Activated T-helper 17 cell treated with anti-CD3 and anti-CD28 coated beads, Interleukin-2, amount 50 U/mL, for 72 hours (primary cell): ENCODE measurements at regions not wholly inside any gene's neighbourhood (a gene's known extent, or its start where the extent isn't known, plus 50 kb on each side); places are given as distances from the start of the nearest gene placed in this dataset.
A peak's percentile ranks its signal among the peaks of the same experiment; 100 is the strongest.

Experiments
- ATAC-seq: fragments of 150-1000 bp; cut with Tn5 transposase; replicated peaks from 2 replicates; pipeline ENCODE4 v1.10.0; 2021; ENCODE audit warnings: mild to moderate bottlenecking, moderate library complexity
- H3K27ac Mint-ChIP-seq: one replicate; pipeline ENCODE4 v1.8.0; 2022; ENCODE audit warnings: mixed read lengths
- H3K27me3 Mint-ChIP-seq: one replicate; pipeline ENCODE4 v1.8.0; 2022; ENCODE audit warnings: mixed read lengths
- H3K36me3 Mint-ChIP-seq: one replicate; pipeline ENCODE4 v1.8.0; 2022; ENCODE audit warnings: low read depth, mild to moderate bottlenecking, mixed read lengths
- H3K4me1 Mint-ChIP-seq: one replicate; pipeline ENCODE4 v1.8.0; 2022; ENCODE audit warnings: mixed read lengths
- H3K4me3 Mint-ChIP-seq: one replicate; pipeline ENCODE4 v1.8.0; 2022; ENCODE audit warnings: mild to moderate bottlenecking, mixed read lengths
- H3K9me3 Mint-ChIP-seq: one replicate; pipeline ENCODE4 v1.8.0; 2022; ENCODE audit warnings: mixed read lengths

- H3K9me3 Mint-ChIP-seq = no peaks in the 10 kb centered on the region
- H3K4me3 Mint-ChIP-seq = no peak overlapping the region
- no peak overlapping the region for H3K27ac Mint-ChIP-seq
- H3K4me1 Mint-ChIP-seq = no peaks in the 10 kb centered on the region
- no peaks in the 10 kb centered on the region for H3K36me3 Mint-ChIP-seq
- no peak for ATAC-seq
- no peaks in the 10 kb centered on the region for H3K27me3 Mint-ChIP-seq
Observed at GRCh38 chr13:44117351-44117750, 237.6 kb downstream of the LACC1 start.

GRCh38 chr13:44117816-44118215 is 238.1 kb downstream of the LACC1 start:
- no peak for ATAC-seq
- Mint-ChIP-seq H3K9me3 (no peaks in the 10 kb centered on the region), H3K27ac (no peak overlapping the region), H3K36me3 (no peaks in the 10 kb centered on the region), H3K4me3 (no peak overlapping the region), H3K27me3 (no peaks in the 10 kb centered on the region), H3K4me1 (no peaks in the 10 kb centered on the region)

- H3K27me3 Mint-ChIP-seq = peaks cover 5% of the 10 kb centered on the region
- H3K4me1 Mint-ChIP-seq = no peaks in the 10 kb centered on the region
- peaks cover 8% of the 10 kb centered on the region for H3K9me3 Mint-ChIP-seq
- no peak overlapping the region for H3K4me3 Mint-ChIP-seq
- no peak for ATAC-seq
- H3K36me3 Mint-ChIP-seq = no peaks in the 10 kb centered on the region
- no peak overlapping the region for H3K27ac Mint-ChIP-seq
Observed at GRCh38 chr13:44118881-44119280, 239.2 kb downstream of the LACC1 start.

GRCh38 chr13:44120043-44120442 is 240.3 kb downstream of the LACC1 start:
- Mint-ChIP-seq H3K9me3 (peaks cover 8% of the 10 kb centered on the region), H3K4me3 (no peak overlapping the region), H3K27me3 (peaks cover 5% of the 10 kb centered on the region)

GRCh38 chr13:44120849-44121755 is 241.4 kb downstream of the LACC1 start:
- H3K27me3 Mint-ChIP-seq = peaks cover 5% of the 10 kb centered on the region
- peaks cover 8% of the 10 kb centered on the region for H3K9me3 Mint-ChIP-seq
- no peaks in the 10 kb centered on the region for H3K4me1 Mint-ChIP-seq
- no peaks in the 10 kb centered on the region for H3K36me3 Mint-ChIP-seq
- H3K4me3 Mint-ChIP-seq = no peak overlapping the region
- H3K27ac Mint-ChIP-seq = no peak overlapping the region
- ATAC-seq = no peak

More at GRCh38 chr13:44120043-44120442, 240.3 kb downstream of the LACC1 start:
- ATAC-seq = no peak
- no peaks in the 10 kb centered on the region for H3K4me1 Mint-ChIP-seq
- H3K36me3 Mint-ChIP-seq = no peaks in the 10 kb centered on the region
- no peak overlapping the region for H3K27ac Mint-ChIP-seq

- H3K4me1 Mint-ChIP-seq = no peaks in the 10 kb centered on the region
- ATAC-seq = no peak
- peaks cover 8% of the 10 kb centered on the region for H3K27me3 Mint-ChIP-seq
- H3K36me3 Mint-ChIP-seq = no peaks in the 10 kb centered on the region
- H3K27ac Mint-ChIP-seq = no peak overlapping the region
- peaks cover 8% of the 10 kb centered on the region for H3K9me3 Mint-ChIP-seq
- H3K4me3 Mint-ChIP-seq = no peak overlapping the region
Observed at GRCh38 chr13:44124352-44124751, 244.6 kb downstream of the LACC1 start.

GRCh38 chr13:44125943-44126469 is 246.3 kb downstream of the LACC1 start:
- Mint-ChIP-seq H3K4me1 (no peaks in the 10 kb centered on the region), H3K27ac (no peak overlapping the region), H3K27me3 (peaks cover 11% of the 10 kb centered on the region), H3K36me3 (no peaks in the 10 kb centered on the region), H3K4me3 (no peak overlapping the region), H3K9me3 (peaks cover 8% of the 10 kb centered on the region)
- no peak for ATAC-seq

GRCh38 chr13:44128552-44129001 is 245.0 kb upstream of the SERP2 start:
- Mint-ChIP-seq H3K36me3 (no peaks in the 10 kb centered on the region), H3K27ac (no peak overlapping the region), H3K4me1 (no peaks in the 10 kb centered on the region), H3K9me3 (peaks cover 3% of the 10 kb centered on the region), H3K4me3 (no peak overlapping the region), H3K27me3 (peaks cover 15% of the 10 kb centered on the region)
- ATAC-seq = no peak

- Mint-ChIP-seq H3K36me3 (no peaks in the 10 kb centered on the region), H3K27me3 (peaks cover 15% of the 10 kb centered on the region), H3K4me3 (no peak overlapping the region), H3K9me3 (no peaks in the 10 kb centered on the region), H3K27ac (no peak overlapping the region), H3K4me1 (no peaks in the 10 kb centered on the region)
- ATAC-seq = no peak
Observed at GRCh38 chr13:44129418-44129817, 244.2 kb upstream of the SERP2 start.

GRCh38 chr13:44131069-44131614 is 242.5 kb upstream of the SERP2 start:
- no peak overlapping the region for H3K4me3 Mint-ChIP-seq
- no peaks in the 10 kb centered on the region for H3K36me3 Mint-ChIP-seq
- H3K9me3 Mint-ChIP-seq = no peaks in the 10 kb centered on the region
- H3K27me3 Mint-ChIP-seq = peaks cover 15% of the 10 kb centered on the region
- H3K27ac Mint-ChIP-seq = no peak overlapping the region
- ATAC-seq = no peak
- no peaks in the 10 kb centered on the region for H3K4me1 Mint-ChIP-seq

- no peak for ATAC-seq
- no peak overlapping the region for H3K27ac Mint-ChIP-seq
- peaks cover 14% of the 10 kb centered on the region for H3K27me3 Mint-ChIP-seq
- no peaks in the 10 kb centered on the region for H3K4me1 Mint-ChIP-seq
- no peaks in the 10 kb centered on the region for H3K9me3 Mint-ChIP-seq
- no peak overlapping the region for H3K4me3 Mint-ChIP-seq
- H3K36me3 Mint-ChIP-seq = no peaks in the 10 kb centered on the region
Observed at GRCh38 chr13:44132710-44133109, 240.9 kb upstream of the SERP2 start.

- no peaks in the 10 kb centered on the region for H3K9me3 Mint-ChIP-seq
- no peaks in the 10 kb centered on the region for H3K4me1 Mint-ChIP-seq
- H3K4me3 Mint-ChIP-seq = no peak overlapping the region
- H3K27me3 Mint-ChIP-seq = peaks cover 12% of the 10 kb centered on the region
- no peak for ATAC-seq
- H3K27ac Mint-ChIP-seq = no peak overlapping the region
- no peaks in the 10 kb centered on the region for H3K36me3 Mint-ChIP-seq
Observed at GRCh38 chr13:44133626-44134025, 240.0 kb upstream of the SERP2 start.

- H3K9me3 Mint-ChIP-seq = no peaks in the 10 kb centered on the region
- H3K27me3 Mint-ChIP-seq = peaks cover 9% of the 10 kb centered on the region
- no peak overlapping the region for H3K27ac Mint-ChIP-seq
- ATAC-seq = no peak
- H3K36me3 Mint-ChIP-seq = no peaks in the 10 kb centered on the region
- no peak overlapping the region for H3K4me3 Mint-ChIP-seq
- H3K4me1 Mint-ChIP-seq = no peaks in the 10 kb centered on the region
Observed at GRCh38 chr13:44135566-44135965, 238.1 kb upstream of the SERP2 start.

- H3K27me3 Mint-ChIP-seq = peaks cover 4% of the 10 kb centered on the region
- no peaks in the 10 kb centered on the region for H3K4me1 Mint-ChIP-seq
- ATAC-seq = peak; percentile 43
- no peak overlapping the region for H3K27ac Mint-ChIP-seq
- H3K9me3 Mint-ChIP-seq = no peaks in the 10 kb centered on the region
- no peak overlapping the region for H3K4me3 Mint-ChIP-seq
- H3K36me3 Mint-ChIP-seq = no peaks in the 10 kb centered on the region
Observed at GRCh38 chr13:44136696-44137268, 236.8 kb upstream of the SERP2 start.

GRCh38 chr13:44137466-44137865 is 236.2 kb upstream of the SERP2 start:
- no peaks in the 10 kb centered on the region for H3K36me3 Mint-ChIP-seq
- no peaks in the 10 kb centered on the region for H3K4me1 Mint-ChIP-seq
- H3K9me3 Mint-ChIP-seq = no peaks in the 10 kb centered on the region
- H3K4me3 Mint-ChIP-seq = no peak overlapping the region
- no peak overlapping the region for H3K27ac Mint-ChIP-seq
- ATAC-seq = no peak
- H3K27me3 Mint-ChIP-seq = peaks cover 4% of the 10 kb centered on the region
